ENCODE measurements at regions not wholly inside any gene's neighbourhood (a gene's known extent, or its start where the extent isn't known, plus 50 kb on each side); places are given as distances from the start of the nearest gene placed in this dataset.

DNA sequence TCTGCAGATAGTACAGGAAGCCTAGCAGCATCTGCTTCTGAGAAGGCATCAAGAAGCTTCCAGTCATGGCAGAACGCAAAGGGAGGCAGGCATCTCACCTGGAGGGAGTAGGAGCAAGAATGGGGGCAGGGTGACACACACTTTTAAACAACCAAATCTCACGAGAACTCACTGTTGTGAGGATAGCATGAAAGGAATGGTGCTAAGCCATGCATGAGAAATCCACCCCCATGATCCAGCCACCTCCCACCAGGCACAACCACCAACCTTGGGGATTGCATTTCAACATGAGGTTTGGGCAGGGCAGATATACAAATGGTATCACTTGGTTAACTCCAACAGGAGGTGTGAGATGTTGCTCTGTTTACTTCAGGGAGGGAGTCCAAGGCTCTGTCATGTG lies 612.0 kb upstream of the KIRREL3 start:
- TF ChIP-seq, protein P1, sequence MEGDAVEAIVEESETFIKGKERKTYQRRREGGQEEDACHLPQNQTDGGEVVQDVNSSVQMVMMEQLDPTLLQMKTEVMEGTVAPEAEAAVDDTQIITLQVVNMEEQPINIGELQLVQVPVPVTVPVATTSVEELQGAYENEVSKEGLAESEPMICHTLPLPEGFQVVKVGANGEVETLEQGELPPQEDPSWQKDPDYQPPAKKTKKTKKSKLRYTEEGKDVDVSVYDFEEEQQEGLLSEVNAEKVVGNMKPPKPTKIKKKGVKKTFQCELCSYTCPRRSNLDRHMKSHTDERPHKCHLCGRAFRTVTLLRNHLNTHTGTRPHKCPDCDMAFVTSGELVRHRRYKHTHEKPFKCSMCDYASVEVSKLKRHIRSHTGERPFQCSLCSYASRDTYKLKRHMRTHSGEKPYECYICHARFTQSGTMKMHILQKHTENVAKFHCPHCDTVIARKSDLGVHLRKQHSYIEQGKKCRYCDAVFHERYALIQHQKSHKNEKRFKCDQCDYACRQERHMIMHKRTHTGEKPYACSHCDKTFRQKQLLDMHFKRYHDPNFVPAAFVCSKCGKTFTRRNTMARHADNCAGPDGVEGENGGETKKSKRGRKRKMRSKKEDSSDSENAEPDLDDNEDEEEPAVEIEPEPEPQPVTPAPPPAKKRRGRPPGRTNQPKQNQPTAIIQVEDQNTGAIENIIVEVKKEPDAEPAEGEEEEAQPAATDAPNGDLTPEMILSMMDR (conservative IDR thresholded peaks at IDR 0.05; ENCODE audit: low read length): no peak
- H3K4me3 ChIP-seq (ENCODE audit: low read length): no peak overlapping the region
- DNase-seq (ENCODE audit: low read depth): no peak

DNA sequence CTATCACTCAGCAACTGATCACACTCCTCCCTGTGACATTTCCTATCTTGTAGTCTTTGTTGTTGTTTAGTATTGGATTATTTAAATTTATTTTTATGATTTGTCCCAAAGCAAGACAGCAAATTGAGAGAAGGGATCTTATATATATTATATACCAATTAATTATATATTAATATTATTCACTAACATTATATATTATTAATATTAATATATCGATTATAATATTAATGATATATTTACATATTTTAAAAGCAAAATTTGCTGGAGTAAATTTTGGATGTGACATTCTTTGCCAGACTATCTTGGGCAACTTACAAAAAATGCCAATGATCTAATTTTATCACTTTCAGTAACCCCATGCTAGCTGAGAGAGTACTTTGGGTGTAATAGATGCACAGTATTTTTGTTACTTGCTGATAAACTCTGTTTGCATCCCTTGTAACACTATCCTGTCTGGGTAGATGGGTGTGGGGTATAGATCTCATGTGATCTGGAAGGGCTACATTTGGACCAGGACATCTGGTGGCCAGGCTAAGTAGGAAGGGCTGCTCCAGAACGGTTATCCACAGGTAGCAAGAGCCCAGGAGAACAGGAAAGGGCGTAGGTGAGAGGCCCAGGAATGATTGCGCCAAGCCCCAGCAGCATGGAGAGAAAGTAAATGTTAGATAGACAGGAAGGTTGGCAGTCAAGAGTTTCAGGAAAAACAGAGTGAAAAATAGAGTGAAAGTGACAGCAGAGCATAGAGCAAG lies 608.6 kb upstream of the KIRREL3 start:
- no peak for DNase-seq (ENCODE audit: low read depth)
- TF ChIP-seq, protein P1 (conservative IDR thresholded peaks at IDR 0.05; ENCODE audit: low read length): no peak
- no peak overlapping the region for H3K4me3 ChIP-seq (ENCODE audit: low read length)

DNA sequence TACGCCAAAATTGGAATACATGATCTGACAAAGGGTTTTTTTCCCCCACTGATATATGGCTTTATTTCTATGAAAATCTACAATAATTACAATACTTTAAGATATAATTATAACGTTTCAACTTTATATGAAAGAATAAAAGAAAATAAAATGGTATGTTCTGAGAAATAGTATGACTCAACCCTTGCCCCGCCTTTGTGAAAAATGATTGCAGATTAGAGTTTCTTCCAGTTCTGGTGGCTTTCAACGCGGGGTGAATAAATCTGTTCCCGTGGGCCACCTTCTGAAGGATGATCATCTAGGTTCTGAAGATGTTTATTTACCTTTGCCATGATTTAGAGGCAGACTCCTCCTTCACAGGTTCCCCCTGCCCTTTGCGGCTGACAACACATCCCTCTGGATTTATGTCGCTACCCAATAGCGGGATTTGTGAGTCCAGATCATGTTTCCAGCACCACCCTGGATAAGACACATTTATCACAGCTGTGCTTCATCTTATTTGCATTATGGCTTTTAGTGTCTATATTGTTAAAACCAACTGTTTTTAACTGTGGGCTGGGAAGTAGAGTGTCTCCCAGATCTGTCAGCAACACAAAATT lies 607.0 kb upstream of the KIRREL3 start:
- H3K4me3 ChIP-seq (ENCODE audit: low read length): no peak overlapping the region
- DNase-seq (ENCODE audit: low read depth): no peak
- TF ChIP-seq, protein P1 (conservative IDR thresholded peaks at IDR 0.05; ENCODE audit: low read length): no peak

DNA sequence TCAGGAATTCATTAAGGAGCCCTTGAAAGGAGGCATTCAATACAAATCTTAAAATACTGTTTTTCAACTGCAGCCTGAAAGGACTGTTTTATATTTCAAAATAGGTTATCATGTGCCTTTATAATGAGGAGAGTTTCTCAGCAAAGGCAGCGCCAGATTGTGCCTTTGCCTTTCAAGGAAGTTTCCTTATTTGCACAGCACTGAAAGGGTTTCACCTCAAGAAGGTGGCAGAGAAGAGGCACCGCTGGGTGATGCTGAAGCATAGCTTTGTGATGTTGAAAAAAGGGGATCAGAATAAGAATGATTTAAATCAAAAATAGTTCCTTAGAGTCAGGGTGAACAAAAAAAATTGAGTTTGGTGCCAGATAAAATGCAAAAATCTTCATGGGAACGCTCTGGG lies 601.0 kb upstream of the KIRREL3 start:
- TF ChIP-seq, protein P1 (conservative IDR thresholded peaks at IDR 0.05; ENCODE audit: low read length): no peak
- H3K4me3 ChIP-seq (ENCODE audit: low read length): no peak overlapping the region
- no peak for DNase-seq (ENCODE audit: low read depth)

DNA sequence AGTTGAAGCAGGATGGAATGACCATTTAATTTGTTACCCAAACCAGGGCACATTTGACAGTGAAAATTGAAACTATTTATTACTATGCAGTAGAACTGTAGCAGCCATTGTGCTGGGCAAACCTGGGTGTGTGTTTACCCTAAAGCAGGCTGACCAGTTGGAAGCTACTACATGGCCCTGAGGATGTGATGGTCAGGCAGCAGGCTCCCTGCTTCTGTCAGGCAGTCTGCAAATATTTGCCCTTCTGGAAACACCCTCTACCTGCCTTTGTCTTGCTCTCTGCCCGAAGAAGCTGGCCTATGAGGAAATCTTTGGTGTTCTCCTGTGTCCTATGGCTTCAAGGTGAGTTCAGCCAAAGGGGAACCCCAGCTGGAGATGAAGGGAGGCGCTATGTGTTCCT lies 600.1 kb upstream of the KIRREL3 start:
- no peak for DNase-seq (ENCODE audit: low read depth)
- TF ChIP-seq, protein P1 (conservative IDR thresholded peaks at IDR 0.05; ENCODE audit: low read length): no peak

DNA sequence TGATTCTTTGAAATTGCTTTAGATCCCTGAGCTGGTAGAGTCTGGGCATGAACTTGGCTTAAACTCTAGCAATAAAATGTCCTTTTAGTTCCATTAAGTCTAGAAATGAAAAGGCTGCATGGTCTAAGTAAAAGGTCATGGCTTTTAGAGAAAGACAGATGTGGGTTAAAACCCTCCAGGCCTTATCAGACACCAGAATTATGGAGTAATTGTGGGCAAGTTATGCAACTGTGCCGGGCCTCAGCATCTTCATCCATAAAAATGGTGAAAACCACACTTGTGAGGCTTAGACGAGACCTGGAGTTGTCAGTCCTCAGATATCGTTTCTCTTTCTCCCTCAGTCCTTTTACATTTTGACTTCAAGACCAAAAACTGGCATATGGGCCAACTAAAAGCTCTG lies 597.9 kb upstream of the KIRREL3 start:
- DNase-seq (ENCODE audit: low read depth): no peak
- TF ChIP-seq, protein P1 (conservative IDR thresholded peaks at IDR 0.05; ENCODE audit: low read length): no peak
- no peak overlapping the region for H3K4me3 ChIP-seq (ENCODE audit: low read length)

More for the DNA sequence above, 600.1 kb upstream of the KIRREL3 start:
- H3K4me3 ChIP-seq (ENCODE audit: low read length): no peak overlapping the region

DNA sequence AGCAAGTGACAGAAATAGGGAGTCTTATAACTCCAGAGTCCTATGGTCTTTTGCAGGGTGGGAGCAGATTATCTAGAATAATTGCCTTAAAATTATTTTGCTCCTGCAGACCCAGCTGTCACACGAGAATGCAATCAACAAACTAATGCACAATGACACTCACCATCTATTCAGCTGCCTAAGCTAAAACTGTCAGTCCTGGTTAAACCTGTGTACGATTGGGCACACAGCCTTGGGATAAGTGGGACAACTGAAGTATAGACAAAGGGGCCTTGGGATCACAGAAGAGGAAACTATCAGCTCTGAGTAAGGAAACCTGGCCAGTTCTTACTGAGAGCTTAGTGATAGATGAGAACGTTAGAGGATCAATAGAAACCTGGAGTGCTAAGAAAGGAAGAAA lies 595.9 kb upstream of the KIRREL3 start:
- no peak for DNase-seq (ENCODE audit: low read depth)
- no peak overlapping the region for H3K4me3 ChIP-seq (ENCODE audit: low read length)
- TF ChIP-seq, protein P1 (conservative IDR thresholded peaks at IDR 0.05; ENCODE audit: low read length): no peak
